GM13977 (cell line): ENCODE measurements at regions not wholly inside any gene's neighbourhood (a gene's known extent, or its start where the extent isn't known, plus 50 kb on each side); places are given as distances from the start of the nearest gene placed in this dataset.

ENCODE experiments used
- DNase-seq: peaks from one replicate; pipeline ENCODE4 v3.0.0; 2012; ENCODE audit warnings: low spot score
- in situ Hi-C: fragments of 300-500 bp; cut with MboI; formaldehyde crosslinking; loops from one replicate; pipeline ENCODE4 v1.12.0; 2022; ENCODE audit warnings: low sequenced_read_pairs, low pct_unique_long_range_greater_than_20kb, mixed read lengths, inconsistent platforms; ENCODE audit not compliant: unreplicated experiment
- TF ChIP-seq, protein P1 (sequence below): IDR thresholded peaks from 2 replicates; pipeline ENCODE4 v1.5.1; 2012; ENCODE audit warnings: mild to moderate bottlenecking, control low read depth; ENCODE audit not compliant: insufficient read depth; ENCODE audit errors: extremely low read depth, missing control alignments

GRCh38 chr13:90806892-90807291, 540.6 kb upstream of the MIR17HG start:
- TF ChIP-seq, protein P1, sequence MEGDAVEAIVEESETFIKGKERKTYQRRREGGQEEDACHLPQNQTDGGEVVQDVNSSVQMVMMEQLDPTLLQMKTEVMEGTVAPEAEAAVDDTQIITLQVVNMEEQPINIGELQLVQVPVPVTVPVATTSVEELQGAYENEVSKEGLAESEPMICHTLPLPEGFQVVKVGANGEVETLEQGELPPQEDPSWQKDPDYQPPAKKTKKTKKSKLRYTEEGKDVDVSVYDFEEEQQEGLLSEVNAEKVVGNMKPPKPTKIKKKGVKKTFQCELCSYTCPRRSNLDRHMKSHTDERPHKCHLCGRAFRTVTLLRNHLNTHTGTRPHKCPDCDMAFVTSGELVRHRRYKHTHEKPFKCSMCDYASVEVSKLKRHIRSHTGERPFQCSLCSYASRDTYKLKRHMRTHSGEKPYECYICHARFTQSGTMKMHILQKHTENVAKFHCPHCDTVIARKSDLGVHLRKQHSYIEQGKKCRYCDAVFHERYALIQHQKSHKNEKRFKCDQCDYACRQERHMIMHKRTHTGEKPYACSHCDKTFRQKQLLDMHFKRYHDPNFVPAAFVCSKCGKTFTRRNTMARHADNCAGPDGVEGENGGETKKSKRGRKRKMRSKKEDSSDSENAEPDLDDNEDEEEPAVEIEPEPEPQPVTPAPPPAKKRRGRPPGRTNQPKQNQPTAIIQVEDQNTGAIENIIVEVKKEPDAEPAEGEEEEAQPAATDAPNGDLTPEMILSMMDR = no peak
- in situ Hi-C loops = no loop called here
- DNase-seq = no peak

- TF ChIP-seq, protein P1 = no peak
- DNase-seq = no peak
- in situ Hi-C loops = no loop called here
Measured at GRCh38 chr13:90808838-90809237, 538.6 kb upstream of the MIR17HG start.

- DNase-seq = no peak
- in situ Hi-C loops = no loop called here
Measured at GRCh38 chr13:90824032-90824431, 523.5 kb upstream of the MIR17HG start.

DNA sequence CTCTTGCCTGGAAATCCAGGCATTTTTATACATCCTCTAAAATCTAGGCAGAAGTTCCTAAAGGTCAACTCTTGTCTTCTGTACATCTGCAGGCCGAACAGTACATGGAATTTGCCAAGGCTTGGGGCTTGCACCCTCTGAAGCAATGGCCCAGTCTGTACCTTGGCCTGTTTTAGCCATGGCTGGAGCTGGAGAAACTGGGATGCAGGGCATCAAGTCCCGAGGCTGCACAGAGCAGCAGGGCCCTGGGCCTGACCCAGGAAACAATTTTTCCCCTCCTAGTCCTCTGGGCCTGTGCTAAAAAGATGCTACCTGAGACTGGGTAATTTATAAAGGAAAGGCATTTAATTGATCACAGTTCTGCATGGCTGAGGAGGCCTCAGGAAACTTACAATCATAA, 520.8 kb upstream of the MIR17HG start:
- DNase-seq = no peak
- TF ChIP-seq, protein P1 = no peak
- in situ Hi-C loops = no loop called here

More at GRCh38 chr13:90824032-90824431, 523.5 kb upstream of the MIR17HG start:
- TF ChIP-seq, protein P1 = no peak

- DNase-seq = no peak
- TF ChIP-seq, protein P1 = no peak
- in situ Hi-C loops = no loop called here
Measured at GRCh38 chr13:90830782-90831181, 516.7 kb upstream of the MIR17HG start.

- DNase-seq = no peak
- in situ Hi-C loops = no loop called here
- TF ChIP-seq, protein P1 = no peak
Measured at GRCh38 chr13:90833951-90834350, 513.5 kb upstream of the MIR17HG start.

DNA sequence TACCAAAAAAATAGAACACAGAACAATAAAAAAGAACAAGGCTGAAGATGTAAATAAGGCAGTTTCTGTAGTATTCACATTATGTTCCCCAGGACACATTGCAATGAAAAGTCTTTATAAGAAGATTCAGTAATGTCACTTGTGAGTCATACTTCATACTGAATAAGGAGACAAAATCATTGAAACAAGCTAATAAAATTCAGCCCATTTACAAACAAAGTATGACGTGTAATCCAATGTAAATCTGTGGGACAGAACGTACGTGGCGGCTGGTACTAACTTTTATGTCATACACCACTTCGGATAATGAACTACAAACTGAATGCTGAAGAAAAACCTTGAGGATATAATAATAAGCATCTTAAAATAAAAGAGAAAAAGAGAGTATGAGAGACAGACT, 512.8 kb upstream of the MIR17HG start:
- TF ChIP-seq, protein P1 = no peak
- in situ Hi-C loops = no loop called here
- DNase-seq = no peak
